Neutrophil (primary cell): ENCODE measurements at regions not wholly inside any gene's neighbourhood (a gene's known extent, or its start where the extent isn't known, plus 50 kb on each side); places are given as distances from the start of the nearest gene placed in this dataset.

Experiments used
- H3K27ac ChIP-seq: fragments of 200-600 bp; sonication (generic); 2 replicates; pipeline ENCODE4 v1.5.1; 2016; ENCODE audit warnings: mild to moderate bottlenecking, moderate library complexity
- H3K27me3 ChIP-seq: fragments of 200-600 bp; sonication (generic); 2 replicates; pipeline ENCODE4 v1.6.0; 2016; ENCODE audit warnings: mild to moderate bottlenecking
- H3K36me3 ChIP-seq: fragments of 200-600 bp; sonication (generic); 2 replicates; pipeline ENCODE4 v1.5.1; 2017
- H3K4me1 ChIP-seq, 2 experiments: fragments of 200-600 bp in 1 of 2; sonication (generic) in 1 of 2; 1 replicate in 1 of 2; 2 replicates in 1 of 2; pipeline versions ENCODE4 v1.5.1 to v1.6.1; 2013 to 2016; ENCODE audit warnings: low read depth in 1 of 2, low read length in 1 of 2, mild to moderate bottlenecking in 1 of 2, moderate library complexity in 1 of 2; ENCODE audit not compliant: control insufficient read depth in 1 of 2, insufficient read depth in 1 of 2
- H3K4me3 ChIP-seq, 2 experiments: fragments of 200-600 bp in 1 of 2; sonication (generic) in 1 of 2; 1 replicate in 1 of 2; 2 replicates in 1 of 2; pipeline ENCODE4 v1.5.1; 2013 to 2016; ENCODE audit warnings: low read depth in 1 of 2, low read length in 1 of 2, mild to moderate bottlenecking in 1 of 2, moderate library complexity in 1 of 2
- H3K9me3 ChIP-seq: fragments of 200-600 bp; sonication (generic); 2 replicates; pipeline ENCODE4 v1.5.1; 2016
- TF ChIP-seq, protein P1 (sequence below): fragments of 200-600 bp; sonication (generic); IDR thresholded peaks from 2 replicates; pipeline ENCODE4 v1.5.1; 2016; ENCODE audit warnings: antibody characterized with exemption

DNA sequence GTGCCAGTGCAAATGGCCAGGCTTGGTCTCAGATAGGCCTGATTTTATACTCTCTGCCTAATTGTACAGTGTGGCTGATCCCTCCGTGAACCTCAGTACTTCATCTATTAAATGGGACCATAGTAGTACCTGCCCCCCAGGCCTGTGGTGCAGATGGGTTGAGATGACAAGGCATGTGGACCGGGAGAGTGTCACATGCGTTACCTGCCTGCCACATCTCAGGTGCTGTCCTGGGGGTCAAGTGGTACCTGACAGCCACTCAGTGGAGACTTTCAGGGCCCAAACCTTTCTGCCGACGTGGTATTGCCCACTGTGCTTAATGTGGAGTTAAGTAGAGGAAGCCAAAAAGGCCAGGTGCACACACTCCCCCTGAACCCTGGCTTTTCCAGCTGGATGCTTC lies 197.3 kb downstream of the FOXD2 start:
- H3K9me3 ChIP-seq, result no peaks in the 10 kb centered on the region
- TF ChIP-seq, protein P1, sequence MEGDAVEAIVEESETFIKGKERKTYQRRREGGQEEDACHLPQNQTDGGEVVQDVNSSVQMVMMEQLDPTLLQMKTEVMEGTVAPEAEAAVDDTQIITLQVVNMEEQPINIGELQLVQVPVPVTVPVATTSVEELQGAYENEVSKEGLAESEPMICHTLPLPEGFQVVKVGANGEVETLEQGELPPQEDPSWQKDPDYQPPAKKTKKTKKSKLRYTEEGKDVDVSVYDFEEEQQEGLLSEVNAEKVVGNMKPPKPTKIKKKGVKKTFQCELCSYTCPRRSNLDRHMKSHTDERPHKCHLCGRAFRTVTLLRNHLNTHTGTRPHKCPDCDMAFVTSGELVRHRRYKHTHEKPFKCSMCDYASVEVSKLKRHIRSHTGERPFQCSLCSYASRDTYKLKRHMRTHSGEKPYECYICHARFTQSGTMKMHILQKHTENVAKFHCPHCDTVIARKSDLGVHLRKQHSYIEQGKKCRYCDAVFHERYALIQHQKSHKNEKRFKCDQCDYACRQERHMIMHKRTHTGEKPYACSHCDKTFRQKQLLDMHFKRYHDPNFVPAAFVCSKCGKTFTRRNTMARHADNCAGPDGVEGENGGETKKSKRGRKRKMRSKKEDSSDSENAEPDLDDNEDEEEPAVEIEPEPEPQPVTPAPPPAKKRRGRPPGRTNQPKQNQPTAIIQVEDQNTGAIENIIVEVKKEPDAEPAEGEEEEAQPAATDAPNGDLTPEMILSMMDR, result no peak
- H3K27me3 ChIP-seq, result peaks cover 8% of the 10 kb centered on the region

DNA sequence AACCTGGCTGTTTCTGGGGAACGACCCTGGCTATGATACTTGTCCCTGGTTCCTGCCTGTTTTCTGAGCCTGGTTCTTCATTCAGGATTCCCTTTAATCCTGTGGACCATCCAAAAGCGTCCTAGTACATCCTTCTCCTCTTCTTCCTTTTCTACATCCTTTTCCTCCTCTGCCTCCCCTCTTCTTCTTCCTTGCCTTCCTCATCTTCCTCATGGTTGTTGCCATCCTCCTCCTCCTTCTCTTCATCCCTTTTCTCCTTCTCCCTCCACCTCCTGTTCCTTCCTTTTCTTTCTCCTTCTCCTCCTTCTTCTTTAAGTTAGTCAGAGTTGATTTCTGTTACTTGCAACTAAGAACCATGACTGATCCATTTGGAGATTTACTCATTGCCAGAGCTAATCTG lies 197.8 kb downstream of the FOXD2 start:
- Histone ChIP-seq H3K9me3 (no peaks in the 10 kb centered on the region), H3K27ac (no peak overlapping the region), H3K4me3 (no peak overlapping the region), H3K4me1 (no peaks in the 10 kb centered on the region), H3K27me3 (peaks cover 8% of the 10 kb centered on the region), H3K36me3 (no peaks in the 10 kb centered on the region)
- TF ChIP-seq, protein P1, result no peak

More for the DNA sequence above, 197.3 kb downstream of the FOXD2 start:
- Histone ChIP-seq H3K4me3 (no peak overlapping the region), H3K36me3 (no peaks in the 10 kb centered on the region), H3K27ac (no peak overlapping the region), H3K4me1 (no peaks in the 10 kb centered on the region)

DNA sequence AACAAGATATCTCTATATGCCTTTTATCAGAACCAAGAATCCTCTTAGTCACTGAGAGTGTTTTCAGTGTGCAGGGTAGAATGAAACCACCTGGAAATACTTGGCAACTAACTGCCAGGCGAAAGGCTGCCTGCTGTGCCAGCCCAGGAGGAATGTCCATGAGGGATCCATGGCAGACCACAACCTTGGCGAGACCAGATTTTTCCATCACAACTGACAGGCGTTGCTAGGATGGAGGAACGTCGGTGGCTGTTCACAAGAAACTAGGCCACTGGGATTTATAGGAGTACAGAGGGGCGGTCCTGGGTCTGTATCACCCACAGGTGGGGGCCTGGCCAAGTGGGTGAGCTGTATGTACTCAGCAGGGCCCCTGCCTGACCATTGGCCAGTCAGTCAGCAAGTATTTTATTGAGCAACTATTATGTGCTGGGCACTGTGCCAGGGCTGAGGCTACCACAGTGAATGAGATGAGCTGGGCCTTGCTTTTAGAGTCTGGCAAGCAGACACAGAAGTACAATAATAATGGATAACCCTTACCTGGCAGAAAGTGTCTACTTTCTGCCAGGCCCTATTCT lies 199.4 kb downstream of the FOXD2 start:
- H3K36me3 ChIP-seq, result no peaks in the 10 kb centered on the region
- TF ChIP-seq, protein P1, result no peak
- H3K9me3 ChIP-seq, result no peaks in the 10 kb centered on the region
- no peaks in the 10 kb centered on the region for H3K4me1 ChIP-seq
- H3K27ac ChIP-seq, result no peak overlapping the region
- no peak overlapping the region for H3K4me3 ChIP-seq
- peaks cover 8% of the 10 kb centered on the region for H3K27me3 ChIP-seq

DNA sequence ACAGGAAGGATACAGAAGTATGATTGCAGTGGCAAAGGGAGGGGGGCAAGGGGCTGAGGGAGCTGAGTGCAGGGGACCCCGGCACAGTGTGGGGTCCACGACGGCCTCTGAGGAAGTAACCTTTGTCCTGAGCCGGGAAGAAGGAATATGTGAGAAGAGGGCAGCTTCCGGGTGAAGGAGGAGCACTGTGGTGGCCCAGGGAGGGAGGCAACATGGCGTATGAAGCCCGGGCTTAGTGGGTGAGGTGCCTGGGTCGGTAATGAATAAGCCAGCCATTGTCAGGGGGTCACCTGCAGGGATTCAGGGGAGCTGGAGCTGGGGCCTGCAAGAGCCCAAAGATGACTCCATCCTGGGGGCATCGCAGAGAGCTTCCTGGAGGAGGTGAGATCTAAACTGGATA lies 200.4 kb downstream of the FOXD2 start:
- TF ChIP-seq, protein P1, result no peak
- H3K9me3 ChIP-seq, result no peaks in the 10 kb centered on the region
- H3K4me3 ChIP-seq, result no peak overlapping the region
- H3K27ac ChIP-seq, result no peak overlapping the region
- H3K27me3 ChIP-seq, result peaks cover 8% of the 10 kb centered on the region
- no peaks in the 10 kb centered on the region for H3K36me3 ChIP-seq
- no peaks in the 10 kb centered on the region for H3K4me1 ChIP-seq

DNA sequence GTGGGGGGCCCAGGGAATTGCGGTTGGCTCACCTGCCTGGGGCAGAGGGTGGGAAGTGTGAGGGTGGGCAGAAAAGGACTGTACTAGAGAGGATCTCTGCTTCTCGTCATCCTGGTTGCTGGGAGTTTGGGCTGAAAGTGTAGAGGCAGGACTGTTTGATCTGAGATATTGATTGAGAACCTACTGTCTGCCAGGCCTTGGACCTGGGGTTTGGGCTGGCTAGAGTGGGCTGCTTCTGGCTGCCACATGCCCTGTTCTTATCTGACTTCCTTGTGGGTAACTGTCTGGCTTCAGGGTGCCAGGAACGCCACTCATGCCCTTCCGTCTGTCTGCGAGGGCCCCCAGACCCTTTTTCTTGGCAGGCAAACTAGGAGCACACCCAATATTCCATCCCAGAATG lies 200.9 kb downstream of the FOXD2 start:
- no peaks in the 10 kb centered on the region for H3K9me3 ChIP-seq
- TF ChIP-seq, protein P1, result no peak
- H3K4me3 ChIP-seq, result no peak overlapping the region

More for the DNA sequence above, 200.9 kb downstream of the FOXD2 start:
- Histone ChIP-seq H3K36me3 (no peaks in the 10 kb centered on the region), H3K4me1 (no peaks in the 10 kb centered on the region), H3K27me3 (peaks cover 8% of the 10 kb centered on the region), H3K27ac (no peak overlapping the region)
